ENCODE measurements at regions not wholly inside any gene's neighbourhood (a gene's known extent, or its start where the extent isn't known, plus 50 kb on each side); places are given as distances from the start of the nearest gene placed in this dataset.
"Not testable (repeated sequence)": the region's sequence is repeated elsewhere in the genome, so short reads cannot be mapped to it uniquely, and the experiment has no call there.

- H3K9ac ChIP-seq = no peak overlapping the region
- H2AFZ ChIP-seq = no peak overlapping the region
- H3K9me2 ChIP-seq (ENCODE audit: insufficient read depth) = no peaks in the 10 kb centered on the region
- no peaks in the 10 kb centered on the region for H3K79me2 ChIP-seq (ENCODE audit: insufficient read depth)
- no peak overlapping the region for H3K4me2 ChIP-seq (ENCODE audit: unreplicated experiment)
- no peaks in the 10 kb centered on the region for H3F3A ChIP-seq (ENCODE audit: insufficient read depth)
- no peak for DNase-seq
- no peak for TF ChIP-seq EZH2phosphoT487 (IDR thresholded peaks at IDR 0.05; ENCODE audit: insufficient read depth, low read depth)
- TF ChIP-seq EZH2 (IDR thresholded peaks at IDR 0.05; ENCODE audit: insufficient read depth, poor library complexity, severe bottlenecking) = no peak
- H4K20me1 ChIP-seq (ENCODE audit: insufficient read depth) = no peaks in the 10 kb centered on the region
- in situ Hi-C loops (cut with MboI) = no loop called here
- H3K27ac ChIP-seq = no peak overlapping the region
- no peak overlapping the region for H3K4me3 ChIP-seq
- H3K9me3 ChIP-seq (ENCODE audit: low read depth) = no peaks in the 10 kb centered on the region
- H3K27me3 ChIP-seq (replicated peaks; ENCODE audit: insufficient read depth) = no peaks in the 10 kb centered on the region
- no peaks in the 10 kb centered on the region for H3K36me3 ChIP-seq (ENCODE audit: low read depth)
- no peaks in the 10 kb centered on the region for H3K4me1 ChIP-seq (ENCODE audit: insufficient read depth)
Observed at GRCh38 chr1:98292994-98293393, 368.5 kb upstream of the SNX7 start.

- no peaks in the 10 kb centered on the region for H3K4me1 ChIP-seq (ENCODE audit: insufficient read depth)
- DNase-seq = no peak
- 41 to 43% methylated on average over 1 of the region's 1 CpG for WGBS, 2 experiments (ENCODE audit: low coverage in 1 of 2, low lambda C conversion rate in 2 of 2, missing lambda C conversion rate in 2 of 2)
Observed at GRCh38 chr1:98289311-98289710, 368.5 kb upstream of the DPYD start.

GRCh38 chr1:98288494-98288893 is 367.7 kb upstream of the DPYD start:
- H3F3A ChIP-seq (ENCODE audit: insufficient read depth) = no peaks in the 10 kb centered on the region
- no peak overlapping the region for H2AFZ ChIP-seq
- no peak overlapping the region for H3K9ac ChIP-seq
- H3K4me1 ChIP-seq (ENCODE audit: insufficient read depth) = no peaks in the 10 kb centered on the region
- no peaks in the 10 kb centered on the region for H3K9me2 ChIP-seq (ENCODE audit: insufficient read depth)
- H3K4me3 ChIP-seq = no peak overlapping the region
- no peaks in the 10 kb centered on the region for H3K79me2 ChIP-seq (ENCODE audit: insufficient read depth)
- in situ Hi-C loops (cut with MboI) = no loop called here
- no peaks in the 10 kb centered on the region for H3K9me3 ChIP-seq (ENCODE audit: low read depth)
- TF ChIP-seq EZH2phosphoT487 (IDR thresholded peaks at IDR 0.05; ENCODE audit: insufficient read depth, low read depth) = no peak
- TF ChIP-seq EZH2 (IDR thresholded peaks at IDR 0.05; ENCODE audit: insufficient read depth, poor library complexity, severe bottlenecking) = no peak
- H3K27ac ChIP-seq = no peak overlapping the region
- 95 to 100% methylated on average over 2 of the region's 2 CpGs for WGBS, 2 experiments (ENCODE audit: low coverage in 1 of 2, low lambda C conversion rate in 2 of 2, missing lambda C conversion rate in 2 of 2)
- no peaks in the 10 kb centered on the region for H3K36me3 ChIP-seq (ENCODE audit: low read depth)
- H3K4me2 ChIP-seq (ENCODE audit: unreplicated experiment) = no peak overlapping the region
- H4K20me1 ChIP-seq (ENCODE audit: insufficient read depth) = no peaks in the 10 kb centered on the region
- no peaks in the 10 kb centered on the region for H3K27me3 ChIP-seq (replicated peaks; ENCODE audit: insufficient read depth)
- no peak for DNase-seq

More at GRCh38 chr1:98289311-98289710, 368.5 kb upstream of the DPYD start:
- no peak overlapping the region for H3K4me2 ChIP-seq (ENCODE audit: unreplicated experiment)
- H3K27me3 ChIP-seq (replicated peaks; ENCODE audit: insufficient read depth) = no peaks in the 10 kb centered on the region
- in situ Hi-C loops (cut with MboI) = no loop called here
- no peak for TF ChIP-seq EZH2phosphoT487 (IDR thresholded peaks at IDR 0.05; ENCODE audit: insufficient read depth, low read depth)
- no peak for TF ChIP-seq EZH2 (IDR thresholded peaks at IDR 0.05; ENCODE audit: insufficient read depth, poor library complexity, severe bottlenecking)
- H3K9ac ChIP-seq = no peak overlapping the region
- no peaks in the 10 kb centered on the region for H3F3A ChIP-seq (ENCODE audit: insufficient read depth)
- no peaks in the 10 kb centered on the region for H3K9me3 ChIP-seq (ENCODE audit: low read depth)
- H3K9me2 ChIP-seq (ENCODE audit: insufficient read depth) = no peaks in the 10 kb centered on the region
- H3K4me3 ChIP-seq = no peak overlapping the region
- H4K20me1 ChIP-seq (ENCODE audit: insufficient read depth) = no peaks in the 10 kb centered on the region
- H3K27ac ChIP-seq = no peak overlapping the region
- no peak overlapping the region for H2AFZ ChIP-seq
- no peaks in the 10 kb centered on the region for H3K36me3 ChIP-seq (ENCODE audit: low read depth)
- H3K79me2 ChIP-seq (ENCODE audit: insufficient read depth) = no peaks in the 10 kb centered on the region

- Histone ChIP-seq H2AFZ (no peak overlapping the region), H3K27ac (no peak overlapping the region), H3K4me2 (ENCODE audit: unreplicated experiment) (no peak overlapping the region), H3F3A (ENCODE audit: insufficient read depth) (no peaks in the 10 kb centered on the region), H3K9ac (no peak overlapping the region), H3K36me3 (ENCODE audit: low read depth) (no peaks in the 10 kb centered on the region), H3K9me3 (ENCODE audit: low read depth) (no peaks in the 10 kb centered on the region), H3K4me1 (ENCODE audit: insufficient read depth) (no peaks in the 10 kb centered on the region), H4K20me1 (ENCODE audit: insufficient read depth) (no peaks in the 10 kb centered on the region), H3K27me3 (replicated peaks; ENCODE audit: insufficient read depth) (no peaks in the 10 kb centered on the region), H3K9me2 (ENCODE audit: insufficient read depth) (no peaks in the 10 kb centered on the region), H3K79me2 (ENCODE audit: insufficient read depth) (no peaks in the 10 kb centered on the region), H3K4me3 (no peak overlapping the region)
- DNase-seq = peak; percentile 10
- in situ Hi-C loops (cut with MboI) = no loop called here
- WGBS, 2 experiments (ENCODE audit: low coverage in 1 of 2, low lambda C conversion rate in 2 of 2, missing lambda C conversion rate in 2 of 2) = 95 to 99% methylated on average over 2 of the region's 2 CpGs
- no peak for TF ChIP-seq EZH2 (IDR thresholded peaks at IDR 0.05; ENCODE audit: insufficient read depth, poor library complexity, severe bottlenecking)
- TF ChIP-seq EZH2phosphoT487 (IDR thresholded peaks at IDR 0.05; ENCODE audit: insufficient read depth, low read depth) = no peak
Observed at GRCh38 chr1:98287626-98288025, 366.8 kb upstream of the DPYD start.

- H3F3A ChIP-seq (ENCODE audit: insufficient read depth) = no peaks in the 10 kb centered on the region
- no peak overlapping the region for H3K4me3 ChIP-seq
- no peak overlapping the region for H3K4me2 ChIP-seq (ENCODE audit: unreplicated experiment)
- H3K9ac ChIP-seq = no peak overlapping the region
- no peaks in the 10 kb centered on the region for H3K36me3 ChIP-seq (ENCODE audit: low read depth)
- H3K27me3 ChIP-seq (replicated peaks; ENCODE audit: insufficient read depth) = no peaks in the 10 kb centered on the region
- in situ Hi-C loops (cut with MboI) = no loop called here
- H2AFZ ChIP-seq = no peak overlapping the region
- TF ChIP-seq EZH2 (IDR thresholded peaks at IDR 0.05; ENCODE audit: insufficient read depth, poor library complexity, severe bottlenecking) (no peak), EZH2phosphoT487 (IDR thresholded peaks at IDR 0.05; ENCODE audit: insufficient read depth, low read depth) (no peak)
- H3K9me3 ChIP-seq (ENCODE audit: low read depth) = no peaks in the 10 kb centered on the region
- H3K27ac ChIP-seq = no peak overlapping the region
- H4K20me1 ChIP-seq (ENCODE audit: insufficient read depth) = no peaks in the 10 kb centered on the region
- H3K9me2 ChIP-seq (ENCODE audit: insufficient read depth) = no peaks in the 10 kb centered on the region
- no peaks in the 10 kb centered on the region for H3K79me2 ChIP-seq (ENCODE audit: insufficient read depth)
- 82 to 89% methylated on average over 1 of the region's 1 CpG for WGBS, 2 experiments (ENCODE audit: low coverage in 1 of 2, low lambda C conversion rate in 2 of 2, missing lambda C conversion rate in 2 of 2)
- no peaks in the 10 kb centered on the region for H3K4me1 ChIP-seq (ENCODE audit: insufficient read depth)
- no peak for DNase-seq
Observed at GRCh38 chr1:98286656-98287055, 365.8 kb upstream of the DPYD start.

GRCh38 chr1:98285286-98285685 is 364.5 kb upstream of the DPYD start:
- H3K36me3 ChIP-seq (ENCODE audit: low read depth); H3K9me3 ChIP-seq (ENCODE audit: low read depth); H3F3A ChIP-seq (ENCODE audit: insufficient read depth); H3K27me3 ChIP-seq (replicated peaks; ENCODE audit: insufficient read depth); in situ Hi-C loops (cut with MboI); H3K4me1 ChIP-seq (ENCODE audit: insufficient read depth); H3K4me2 ChIP-seq (ENCODE audit: unreplicated experiment); H3K79me2 ChIP-seq (ENCODE audit: insufficient read depth); H3K4me3 ChIP-seq; DNase-seq; H2AFZ ChIP-seq; H3K27ac ChIP-seq; H3K9ac ChIP-seq; H4K20me1 ChIP-seq (ENCODE audit: insufficient read depth); H3K9me2 ChIP-seq (ENCODE audit: insufficient read depth): not testable (repeated sequence)
- WGBS, 2 experiments (ENCODE audit: low coverage in 1 of 2, low lambda C conversion rate in 2 of 2, missing lambda C conversion rate in 2 of 2) = 51 to 53% methylated on average over 2 of the region's 2 CpGs
